WTC11 (cell line): ENCODE measurements at regions not wholly inside any gene's neighbourhood (a gene's known extent, or its start where the extent isn't known, plus 50 kb on each side); places are given as distances from the start of the nearest gene placed in this dataset.

Experiments
- ATAC-seq: fragments of 200-7000 bp; cut with Tn5 transposase; 2 replicates; pipeline ENCODE4 v1.10.0; 2021; ENCODE audit warnings: mild to moderate bottlenecking, moderate library complexity
- CTCF ChIA-PET: fragments of 300-600 bp; sonication (Branson Sonifier 250); formaldehyde crosslinking; loops from one replicate; lab custom pipeline; 2021; ENCODE audit warnings: antibody characterized with exemption; lab: Charles Lee
- POLR2A ChIA-PET: fragments of 350-600 bp; sonication (Branson Sonifier 250); formaldehyde crosslinking; loops from one replicate; lab custom pipeline; 2021; ENCODE audit warnings: antibody characterized with exemption; lab: Charles Lee
- DNase-seq: peaks from one replicate; pipeline ENCODE4 v3.0.0; 2021; ENCODE audit warnings: low spot score
- H3K27ac Mint-ChIP-seq: 2 replicates; pipeline ENCODE4 v1.8.0; 2021; ENCODE audit warnings: mixed read lengths
- H3K27me3 Mint-ChIP-seq: 2 replicates; pipeline ENCODE4 v1.8.0; 2021; ENCODE audit warnings: low read depth, mild to moderate bottlenecking, moderate library complexity, mixed read lengths
- H3K36me3 Mint-ChIP-seq: 2 replicates; pipeline ENCODE4 v1.8.0; 2021; ENCODE audit warnings: mixed read lengths
- H3K4me1 Mint-ChIP-seq: 2 replicates; pipeline ENCODE4 v1.8.0; 2022; ENCODE audit warnings: mixed read lengths
- H3K4me3 Mint-ChIP-seq: 2 replicates; pipeline ENCODE4 v1.8.0; 2021; ENCODE audit warnings: mild to moderate bottlenecking, moderate library complexity, mixed read lengths
- H3K9me3 Mint-ChIP-seq: 2 replicates; pipeline ENCODE4 v1.8.0; 2021; ENCODE audit warnings: mixed read lengths
- ATF1 ChIP-seq: sonication (generic); formaldehyde crosslinking; IDR thresholded peaks from 2 replicates; pipeline ENCODE4 v1.8.1; 2023; ENCODE audit warnings: mild to moderate bottlenecking, moderate library complexity, missing genetic modification reagents
- EMX1 ChIP-seq: fragments of 250-450 bp; sonication (Bioruptor Pico); IDR thresholded peaks from 2 replicates; pipeline ENCODE4 v1.8.0; 2021; ENCODE audit warnings: mild to moderate bottlenecking
- ETV6 ChIP-seq: sonication (generic); formaldehyde crosslinking; IDR thresholded peaks from 2 replicates; pipeline ENCODE4 v1.8.1; 2022; ENCODE audit warnings: mild to moderate bottlenecking, missing genetic modification reagents
- FOXK1 ChIP-seq: sonication (generic); formaldehyde crosslinking; IDR thresholded peaks from 2 replicates; pipeline ENCODE4 v1.8.0; 2022; ENCODE audit warnings: mild to moderate bottlenecking, moderate library complexity, missing genetic modification reagents
- GABPB1 ChIP-seq: sonication (generic); formaldehyde crosslinking; IDR thresholded peaks from 2 replicates; pipeline ENCODE4 v1.8.1; 2023; ENCODE audit warnings: mild to moderate bottlenecking, missing genetic modification reagents
- NFYB ChIP-seq: sonication (generic); formaldehyde crosslinking; conservative IDR thresholded peaks from 2 replicates; pipeline ENCODE4 v1.8.0; 2022; ENCODE audit warnings: low read depth, missing genetic modification reagents
- NR2C2 ChIP-seq: sonication (generic); formaldehyde crosslinking; IDR thresholded peaks from 2 replicates; pipeline ENCODE4 v1.8.0; 2022; ENCODE audit warnings: mild to moderate bottlenecking, missing genetic modification reagents
- TCF7 ChIP-seq: sonication (generic); formaldehyde crosslinking; IDR thresholded peaks from 2 replicates; pipeline ENCODE4 v1.8.0; 2022; ENCODE audit warnings: mild to moderate bottlenecking, low read depth, missing genetic modification reagents, moderate library complexity
- TEAD1 ChIP-seq: sonication (generic); formaldehyde crosslinking; IDR thresholded peaks from 2 replicates; pipeline ENCODE4 v1.8.0; 2022; ENCODE audit warnings: mild to moderate bottlenecking, missing genetic modification reagents
- TP53 ChIP-seq: sonication (generic); formaldehyde crosslinking; IDR thresholded peaks from 2 replicates; pipeline ENCODE4 v1.8.1; 2023; ENCODE audit warnings: mild to moderate bottlenecking, missing genetic modification reagents
- ZNF121 ChIP-seq: sonication (generic); formaldehyde crosslinking; IDR thresholded peaks from 2 replicates; pipeline ENCODE4 v1.8.0; 2023; ENCODE audit warnings: missing genetic modification reagents
- ZNF138 ChIP-seq: sonication (generic); formaldehyde crosslinking; conservative IDR thresholded peaks from 2 replicates; pipeline ENCODE4 v1.8.1; 2022; ENCODE audit warnings: mild to moderate bottlenecking, moderate library complexity, missing genetic modification reagents
- ZNF263 ChIP-seq: sonication (generic); formaldehyde crosslinking; IDR thresholded peaks from 2 replicates; pipeline ENCODE4 v1.8.1; 2022; ENCODE audit warnings: low read depth, mild to moderate bottlenecking, moderate library complexity, missing genetic modification reagents
- ZNF317 ChIP-seq: sonication (generic); formaldehyde crosslinking; IDR thresholded peaks from 2 replicates; pipeline ENCODE4 v1.8.1; 2023; ENCODE audit warnings: low read depth, mild to moderate bottlenecking, moderate library complexity, missing genetic modification reagents, borderline replicate concordance
- ZNF396 ChIP-seq: fragments of 250-450 bp; sonication (Bioruptor Pico); IDR thresholded peaks from 2 replicates; pipeline ENCODE4 v1.8.0; 2021; ENCODE audit warnings: mild to moderate bottlenecking, moderate library complexity, borderline replicate concordance
- ZNF423 ChIP-seq: fragments of 250-450 bp; sonication (Bioruptor Pico); IDR thresholded peaks from 2 replicates; pipeline ENCODE4 v2.1.2; 2022; ENCODE audit warnings: mild to moderate bottlenecking, moderate library complexity
- TF ChIP-seq, protein P1 (sequence below): fragments of 250-450 bp; sonication (Bioruptor Pico); IDR thresholded peaks from 2 replicates; pipeline ENCODE4 v2.1.2; 2022; ENCODE audit warnings: mild to moderate bottlenecking, moderate library complexity
- TF ChIP-seq, protein P2 (sequence below): fragments of 200-600 bp; IDR thresholded peaks from 2 replicates; pipeline ENCODE4 v1.8.0; 2022; ENCODE audit warnings: antibody characterized with exemption
- TF ChIP-seq, protein P3 (sequence below): fragments of 250-450 bp; sonication (Bioruptor Pico); IDR thresholded peaks from 2 replicates; pipeline ENCODE4 v1.9.0; 2021; ENCODE audit warnings: moderate library complexity, mild to moderate bottlenecking, inconsistent platforms, borderline replicate concordance

DNA sequence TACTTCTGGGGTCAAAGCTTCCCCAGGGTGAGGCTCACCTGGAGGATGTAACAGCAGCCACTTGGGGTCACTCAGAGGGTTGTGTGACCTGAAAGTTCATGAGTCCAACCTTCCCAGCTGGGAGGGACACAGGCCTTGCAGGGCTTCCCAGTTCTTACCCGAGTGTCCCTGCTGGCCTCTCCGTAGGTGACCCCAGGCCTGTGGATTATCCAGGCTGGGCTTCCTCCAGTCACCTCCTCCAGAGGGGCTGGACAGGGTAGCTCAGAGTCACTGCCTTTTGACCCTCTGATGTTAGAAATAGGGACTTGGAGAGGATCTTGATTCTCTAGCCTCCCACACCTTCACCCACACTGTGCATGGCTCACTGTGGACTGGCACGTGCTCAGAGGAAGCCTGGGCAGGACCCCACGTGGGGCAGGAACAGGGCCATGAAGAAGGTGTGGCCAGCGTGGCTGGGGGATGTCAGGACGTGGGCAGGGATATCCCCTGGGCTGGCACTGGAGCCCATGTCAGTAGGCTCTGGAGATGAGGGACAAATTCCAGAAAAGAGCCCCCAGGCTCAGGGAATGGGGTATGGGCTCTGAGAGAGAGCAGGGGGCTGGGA lies 131.8 kb downstream of the ACTL8 start:
- ATAC-seq, result no peak
- Mint-ChIP-seq H3K36me3 (no peaks in the 10 kb centered on the region), H3K27ac (no peak overlapping the region), H3K4me3 (no peak overlapping the region), H3K9me3 (no peaks in the 10 kb centered on the region), H3K27me3 (peaks cover 12% of the 10 kb centered on the region), H3K4me1 (no peaks in the 10 kb centered on the region)
- no peak for DNase-seq
- TF ChIP-seq ZNF121 (CRISPR knock-in tag) (no peak), TCF7 (CRISPR knock-in tag) (no peak), TEAD1 (CRISPR knock-in tag) (no peak), ZNF423 (CRISPR knock-in tag) (no peak), ETV6 (no peak), FOXK1 (CRISPR knock-in tag) (no peak), ZNF317 (CRISPR knock-in tag) (no peak), ZNF138 (CRISPR knock-in tag) (no peak), ATF1 (CRISPR knock-in tag) (no peak), ZNF263 (CRISPR knock-in tag) (no peak), NFYB (CRISPR knock-in tag) (no peak), ZNF396 (CRISPR knock-in tag) (no peak), EMX1 (no peak)
- TF ChIP-seq, protein P1, sequence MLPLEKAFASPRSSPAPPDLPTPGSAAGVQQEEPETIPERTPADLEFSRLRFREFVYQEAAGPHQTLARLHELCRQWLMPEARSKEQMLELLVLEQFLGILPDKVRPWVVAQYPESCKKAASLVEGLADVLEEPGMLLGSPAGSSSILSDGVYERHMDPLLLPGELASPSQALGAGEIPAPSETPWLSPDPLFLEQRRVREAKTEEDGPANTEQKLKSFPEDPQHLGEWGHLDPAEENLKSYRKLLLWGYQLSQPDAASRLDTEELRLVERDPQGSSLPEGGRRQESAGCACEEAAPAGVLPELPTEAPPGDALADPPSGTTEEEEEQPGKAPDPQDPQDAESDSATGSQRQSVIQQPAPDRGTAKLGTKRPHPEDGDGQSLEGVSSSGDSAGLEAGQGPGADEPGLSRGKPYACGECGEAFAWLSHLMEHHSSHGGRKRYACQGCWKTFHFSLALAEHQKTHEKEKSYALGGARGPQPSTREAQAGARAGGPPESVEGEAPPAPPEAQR, result no peak
- TF ChIP-seq, protein P2, sequence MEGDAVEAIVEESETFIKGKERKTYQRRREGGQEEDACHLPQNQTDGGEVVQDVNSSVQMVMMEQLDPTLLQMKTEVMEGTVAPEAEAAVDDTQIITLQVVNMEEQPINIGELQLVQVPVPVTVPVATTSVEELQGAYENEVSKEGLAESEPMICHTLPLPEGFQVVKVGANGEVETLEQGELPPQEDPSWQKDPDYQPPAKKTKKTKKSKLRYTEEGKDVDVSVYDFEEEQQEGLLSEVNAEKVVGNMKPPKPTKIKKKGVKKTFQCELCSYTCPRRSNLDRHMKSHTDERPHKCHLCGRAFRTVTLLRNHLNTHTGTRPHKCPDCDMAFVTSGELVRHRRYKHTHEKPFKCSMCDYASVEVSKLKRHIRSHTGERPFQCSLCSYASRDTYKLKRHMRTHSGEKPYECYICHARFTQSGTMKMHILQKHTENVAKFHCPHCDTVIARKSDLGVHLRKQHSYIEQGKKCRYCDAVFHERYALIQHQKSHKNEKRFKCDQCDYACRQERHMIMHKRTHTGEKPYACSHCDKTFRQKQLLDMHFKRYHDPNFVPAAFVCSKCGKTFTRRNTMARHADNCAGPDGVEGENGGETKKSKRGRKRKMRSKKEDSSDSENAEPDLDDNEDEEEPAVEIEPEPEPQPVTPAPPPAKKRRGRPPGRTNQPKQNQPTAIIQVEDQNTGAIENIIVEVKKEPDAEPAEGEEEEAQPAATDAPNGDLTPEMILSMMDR, result no peak
- TF ChIP-seq, protein P3, sequence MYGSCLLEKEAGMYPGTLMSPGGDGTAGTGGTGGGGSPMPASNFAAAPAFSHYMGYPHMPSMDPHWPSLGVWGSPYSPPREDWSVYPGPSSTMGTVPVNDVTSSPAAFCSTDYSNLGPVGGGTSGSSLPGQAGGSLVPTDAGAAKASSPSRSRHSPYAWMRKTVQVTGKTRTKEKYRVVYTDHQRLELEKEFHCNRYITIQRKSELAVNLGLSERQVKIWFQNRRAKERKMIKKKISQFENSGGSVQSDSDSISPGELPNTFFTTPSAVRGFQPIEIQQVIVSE (CRISPR knock-in tag), result no peak
- ChIA-PET POLR2A (no interaction called here), CTCF (interaction anchor here (1.0 to 1.2 kb wide), 2 partner anchors 22 to 226 kb away, joined by 3 read pairs; no protein-coding TSS in a partner anchor)

DNA sequence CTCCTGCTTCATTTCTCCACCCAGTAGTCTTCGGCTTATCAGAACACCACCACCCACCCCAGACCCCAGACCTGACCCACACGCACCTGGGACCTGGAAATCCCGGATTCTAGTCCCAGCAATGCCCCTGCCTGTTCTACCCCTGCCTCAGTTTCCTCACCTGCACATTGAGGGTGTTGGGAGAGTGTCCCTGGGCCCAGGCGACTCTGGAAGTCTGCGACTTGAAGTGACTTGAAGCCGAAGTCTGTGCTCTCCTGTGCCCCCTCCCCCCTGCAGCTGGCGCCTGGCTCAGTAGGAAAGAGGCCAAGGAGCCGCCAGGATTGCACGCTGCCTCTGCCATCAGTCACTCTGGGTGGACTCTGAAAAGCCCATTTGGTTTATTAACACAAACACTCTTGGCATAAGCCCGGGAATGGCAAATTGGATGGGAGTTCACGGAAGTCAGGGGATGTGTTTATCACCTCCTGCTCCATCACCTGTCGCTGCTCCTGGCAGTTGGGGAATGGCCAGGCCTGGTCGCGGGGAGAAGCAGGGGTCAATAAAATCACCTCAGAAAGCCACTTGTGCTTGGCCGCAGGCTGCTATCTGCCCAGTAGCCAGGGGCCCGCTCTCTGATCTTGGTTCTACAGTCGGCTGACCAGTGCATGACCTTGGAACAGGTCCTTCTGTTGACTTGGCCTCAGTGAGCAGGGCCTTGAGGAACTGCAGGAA lies 132.7 kb downstream of the ACTL8 start:
- CTCF ChIA-PET, result no interaction called here
- Mint-ChIP-seq H3K9me3 (no peaks in the 10 kb centered on the region), H3K27ac (no peak overlapping the region), H3K4me1 (no peaks in the 10 kb centered on the region), H3K27me3 (peaks cover 17% of the 10 kb centered on the region)
- TF ChIP-seq GABPB1 (CRISPR knock-in tag), result no peak
- TF ChIP-seq, all 79 proteins: peak for 0
- ATAC-seq (no peak), DNase-seq (no peak)
- H3K4me3 Mint-ChIP-seq, result no peak overlapping the region
- POLR2A ChIA-PET, result no interaction called here
- no peaks in the 10 kb centered on the region for H3K36me3 Mint-ChIP-seq

DNA sequence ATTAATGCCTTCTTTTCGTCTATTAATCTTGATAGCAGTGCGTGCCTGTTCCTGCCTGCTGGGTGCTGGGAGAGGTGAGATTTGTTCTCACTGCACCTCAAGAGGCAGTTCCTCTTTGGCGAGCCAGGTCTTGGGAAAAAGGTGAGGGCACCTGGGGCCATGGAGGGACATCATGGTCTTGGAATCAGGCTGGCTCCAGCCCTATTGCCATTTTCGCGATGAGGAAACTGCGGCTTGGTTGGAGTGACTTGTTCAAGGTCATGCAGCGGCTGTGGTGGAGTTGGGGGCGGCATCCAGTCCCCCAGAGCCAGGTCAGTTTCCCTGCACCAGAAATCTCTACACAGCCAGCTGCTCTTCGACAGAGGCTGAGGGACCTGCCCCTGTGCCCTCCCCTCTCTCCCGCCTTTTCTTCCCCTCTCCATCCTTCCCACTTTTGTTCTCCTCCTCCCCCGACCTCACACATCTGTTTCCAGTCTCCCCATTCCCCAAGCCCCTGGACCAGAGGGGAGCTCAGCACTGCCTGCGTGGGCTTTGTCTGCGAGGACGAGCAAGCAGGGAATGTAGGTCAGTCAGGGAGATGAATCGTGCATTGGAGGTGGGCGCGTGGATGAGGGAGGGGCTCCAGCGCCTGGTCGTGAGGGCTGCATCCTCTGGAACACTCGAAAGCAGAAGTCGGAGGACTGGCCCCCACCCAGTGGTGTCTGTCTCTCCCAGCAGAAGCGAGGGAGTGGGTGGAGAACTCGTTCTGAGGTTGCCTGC lies 135.1 kb downstream of the ACTL8 start:
- ChIA-PET POLR2A (no interaction called here), CTCF (interaction anchor here (1.1 kb wide), 1 partner anchor 64 kb away, joined by 3 read pairs; no protein-coding TSS in a partner anchor)
- H3K36me3 Mint-ChIP-seq, result no peaks in the 10 kb centered on the region
- H3K9me3 Mint-ChIP-seq, result no peaks in the 10 kb centered on the region
- peaks cover 18% of the 10 kb centered on the region for H3K27me3 Mint-ChIP-seq
- ATAC-seq (no peak), DNase-seq (no peak)
- H3K27ac Mint-ChIP-seq, result no peak overlapping the region
- H3K4me3 Mint-ChIP-seq, result no peak overlapping the region
- no peak for TF ChIP-seq TP53
- no peak for TF ChIP-seq NR2C2
- no peaks in the 10 kb centered on the region for H3K4me1 Mint-ChIP-seq
